Gastrocnemius medialis (tissue), 4 donors: ENCODE measurements at regions not wholly inside any gene's neighbourhood (a gene's known extent, or its start where the extent isn't known, plus 50 kb on each side); places are given as distances from the start of the nearest gene placed in this dataset.

ENCODE experiments used
- POLR2A ChIP-seq, 2 donors: fragments of 450-650 bp; IDR thresholded peaks; one replicate each; pipeline ENCODE4 v1.6.1; 2017; ENCODE audit warnings: antibody characterized with exemption in 2 of 2, mild to moderate bottlenecking in 2 of 2, moderate library complexity in 2 of 2
- TF ChIP-seq, protein P1 (sequence below), 5 experiments: fragments of 450-650 bp in 3 of 5; fragments of 200-600 bp in 2 of 5; sonication (generic) in 2 of 5; IDR thresholded peaks in 4 of 5; conservative IDR thresholded peaks in 1 of 5; 1 replicate in 4 of 5; 2 replicates in 1 of 5; pipeline ENCODE4 v1.5.1; 2016 to 2019; ENCODE audit warnings: antibody characterized with exemption in 5 of 5, mild to moderate bottlenecking in 3 of 5, moderate library complexity in 3 of 5

DNA sequence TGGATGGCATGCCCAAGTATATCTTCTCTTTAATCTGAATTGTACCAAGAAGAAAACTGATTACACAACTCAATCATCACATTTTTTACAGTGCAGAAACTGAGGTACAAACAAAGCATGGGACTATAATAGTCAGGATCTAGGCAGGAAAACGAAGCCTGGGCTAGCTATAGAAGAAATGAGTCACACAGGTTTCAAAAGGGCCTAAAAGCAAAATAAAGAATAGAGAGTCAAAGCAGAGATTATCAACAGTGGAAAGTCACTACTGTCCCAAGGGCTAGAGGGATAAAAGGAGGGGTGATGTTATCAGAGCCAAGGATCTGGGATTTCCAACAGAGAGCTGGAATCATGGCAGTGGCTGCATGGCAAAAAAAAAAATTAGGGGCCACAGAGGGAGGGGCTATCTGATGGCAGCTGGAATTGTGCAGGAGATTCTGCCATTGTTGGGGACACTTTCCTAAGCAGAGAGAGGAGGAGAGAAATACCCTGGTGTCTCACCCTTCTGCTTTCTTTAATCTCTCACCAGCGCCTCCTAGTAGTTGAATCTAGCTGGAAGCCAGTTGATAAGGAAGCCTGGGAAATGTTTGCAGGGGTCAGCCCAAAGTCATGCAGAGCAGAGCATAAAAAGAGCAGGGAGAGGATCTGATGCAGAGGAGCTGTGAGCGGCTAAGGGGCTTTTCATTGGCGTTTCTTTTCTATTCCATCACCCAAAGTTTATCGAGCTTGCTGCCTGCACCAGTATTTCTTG, 343.2 kb downstream of the ACTL7B start:
- TF ChIP-seq, protein P1, sequence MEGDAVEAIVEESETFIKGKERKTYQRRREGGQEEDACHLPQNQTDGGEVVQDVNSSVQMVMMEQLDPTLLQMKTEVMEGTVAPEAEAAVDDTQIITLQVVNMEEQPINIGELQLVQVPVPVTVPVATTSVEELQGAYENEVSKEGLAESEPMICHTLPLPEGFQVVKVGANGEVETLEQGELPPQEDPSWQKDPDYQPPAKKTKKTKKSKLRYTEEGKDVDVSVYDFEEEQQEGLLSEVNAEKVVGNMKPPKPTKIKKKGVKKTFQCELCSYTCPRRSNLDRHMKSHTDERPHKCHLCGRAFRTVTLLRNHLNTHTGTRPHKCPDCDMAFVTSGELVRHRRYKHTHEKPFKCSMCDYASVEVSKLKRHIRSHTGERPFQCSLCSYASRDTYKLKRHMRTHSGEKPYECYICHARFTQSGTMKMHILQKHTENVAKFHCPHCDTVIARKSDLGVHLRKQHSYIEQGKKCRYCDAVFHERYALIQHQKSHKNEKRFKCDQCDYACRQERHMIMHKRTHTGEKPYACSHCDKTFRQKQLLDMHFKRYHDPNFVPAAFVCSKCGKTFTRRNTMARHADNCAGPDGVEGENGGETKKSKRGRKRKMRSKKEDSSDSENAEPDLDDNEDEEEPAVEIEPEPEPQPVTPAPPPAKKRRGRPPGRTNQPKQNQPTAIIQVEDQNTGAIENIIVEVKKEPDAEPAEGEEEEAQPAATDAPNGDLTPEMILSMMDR (IDR thresholded peaks at IDR 0.05 in 4 of 5, conservative IDR thresholded peaks at IDR 0.05 in 1 of 5), result no peak
- TF ChIP-seq POLR2A (IDR thresholded peaks at IDR 0.05), result no peak
